Chondrocyte (in vitro differentiated cells): ENCODE measurements at regions not wholly inside any gene's neighbourhood (a gene's known extent, or its start where the extent isn't known, plus 50 kb on each side); places are given as distances from the start of the nearest gene placed in this dataset.

Experiments used
- DNase-seq: peaks from one replicate; pipeline ENCODE4 v3.0.0; 2021; ENCODE audit warnings: mixed read lengths, low spot score
- H3K27ac Mint-ChIP-seq: one replicate; pipeline ENCODE4 v1.8.0; 2021; ENCODE audit warnings: mild to moderate bottlenecking, moderate library complexity, mixed read lengths; ENCODE audit not compliant: unreplicated experiment
- H3K27me3 Mint-ChIP-seq: 2 replicates; pipeline ENCODE4 v1.8.0; 2021; ENCODE audit warnings: low read depth, mixed read lengths
- H3K36me3 Mint-ChIP-seq: 2 replicates; pipeline ENCODE4 v1.8.0; 2021; ENCODE audit warnings: low read depth, mixed read lengths
- H3K4me1 Mint-ChIP-seq: 2 replicates; pipeline ENCODE4 v1.8.0; 2021; ENCODE audit warnings: low read depth, mild to moderate bottlenecking, mixed read lengths
- H3K4me3 Mint-ChIP-seq: one replicate; pipeline ENCODE4 v1.8.0; 2021; ENCODE audit warnings: mild to moderate bottlenecking, moderate library complexity, mixed read lengths; ENCODE audit not compliant: unreplicated experiment
- H3K9me3 Mint-ChIP-seq: 2 replicates; pipeline ENCODE4 v1.8.0; 2021; ENCODE audit warnings: low read depth, mixed read lengths
- CTCF ChIP-seq: fragments of 200-600 bp; sonication (generic); IDR thresholded peaks from 2 replicates; pipeline ENCODE4 v1.5.0; 2021; ENCODE audit warnings: antibody characterized with exemption, mild to moderate bottlenecking, moderate library complexity

GRCh38 chr13:39232401-39232980, 194.2 kb downstream of the NHLRC3 start:
- H3K4me3 Mint-ChIP-seq: no peak overlapping the region
- no peaks in the 10 kb centered on the region for H3K36me3 Mint-ChIP-seq
- no peaks in the 10 kb centered on the region for H3K9me3 Mint-ChIP-seq
- H3K27ac Mint-ChIP-seq: no peak overlapping the region
- peaks cover 12% of the 10 kb centered on the region for H3K27me3 Mint-ChIP-seq
- no peak for TF ChIP-seq CTCF
- H3K4me1 Mint-ChIP-seq: no peaks in the 10 kb centered on the region
- DNase-seq: no peak

GRCh38 chr13:39232999-39233398, 194.7 kb downstream of the NHLRC3 start:
- no peak overlapping the region for H3K4me3 Mint-ChIP-seq

GRCh38 chr13:39233519-39233918, 195.3 kb downstream of the NHLRC3 start:
- no peak for TF ChIP-seq CTCF
- peaks cover 21% of the 10 kb centered on the region for H3K27me3 Mint-ChIP-seq

More at GRCh38 chr13:39232999-39233398, 194.7 kb downstream of the NHLRC3 start:
- peaks cover 3% of the 10 kb centered on the region for H3K36me3 Mint-ChIP-seq
- no peak for TF ChIP-seq CTCF
- DNase-seq: no peak
- no peaks in the 10 kb centered on the region for H3K9me3 Mint-ChIP-seq
- no peak overlapping the region for H3K27ac Mint-ChIP-seq
- peaks cover 17% of the 10 kb centered on the region for H3K27me3 Mint-ChIP-seq
- no peaks in the 10 kb centered on the region for H3K4me1 Mint-ChIP-seq

GRCh38 chr13:39244561-39245230, 206.4 kb downstream of the NHLRC3 start:
- Mint-ChIP-seq H3K27me3 (peaks cover 2% of the 10 kb centered on the region), H3K9me3 (no peaks in the 10 kb centered on the region), H3K27ac (no peak overlapping the region), H3K4me1 (peaks cover 3% of the 10 kb centered on the region), H3K36me3 (no peaks in the 10 kb centered on the region), H3K4me3 (no peak overlapping the region)
- no peak for TF ChIP-seq CTCF
- DNase-seq: no peak

More at GRCh38 chr13:39233519-39233918, 195.3 kb downstream of the NHLRC3 start:
- Mint-ChIP-seq H3K4me1 (no peaks in the 10 kb centered on the region), H3K36me3 (peaks cover 6% of the 10 kb centered on the region), H3K4me3 (no peak overlapping the region), H3K27ac (no peak overlapping the region), H3K9me3 (peaks cover 2% of the 10 kb centered on the region)
- no peak for DNase-seq

GRCh38 chr13:39245688-39246087, 207.4 kb downstream of the NHLRC3 start:
- Mint-ChIP-seq H3K27me3 (peaks cover 2% of the 10 kb centered on the region), H3K4me3 (no peak overlapping the region), H3K9me3 (no peaks in the 10 kb centered on the region), H3K4me1 (peaks cover 3% of the 10 kb centered on the region), H3K27ac (no peak overlapping the region), H3K36me3 (no peaks in the 10 kb centered on the region)
- TF ChIP-seq CTCF: no peak
- DNase-seq: no peak
